ENCODE measurements at regions not wholly inside any gene's neighbourhood (a gene's known extent, or its start where the extent isn't known, plus 50 kb on each side); places are given as distances from the start of the nearest gene placed in this dataset.

- Histone ChIP-seq H3K4me1 (ENCODE audit: insufficient read depth, low read length, poor library complexity, severe bottlenecking) (no peaks in the 10 kb centered on the region), H3K9me3 (ENCODE audit: low read depth, low read length, poor library complexity, severe bottlenecking) (no peaks in the 10 kb centered on the region), H3K27ac (ENCODE audit: low read depth, low read length, poor library complexity, severe bottlenecking) (no peak overlapping the region), H3K4me3 (ENCODE audit: low read depth, low read length, poor library complexity, severe bottlenecking) (no peak overlapping the region), H3K27me3 (replicated peaks; ENCODE audit: insufficient read depth, low read depth, low read length, poor library complexity) (peaks cover 6% of the 10 kb centered on the region), H3K36me3 (ENCODE audit: insufficient read depth, low read length, poor library complexity, severe bottlenecking) (no peaks in the 10 kb centered on the region)
- ChIA-PET POLR2A (ENCODE audit: low non-redundant PET) (no interaction called here), CTCF (no interaction called here)
- no peak for TF ChIP-seq EZH2 (IDR thresholded peaks at IDR 0.05; ENCODE audit: borderline replicate concordance, low read depth, low read length, poor library complexity, severe bottlenecking)
- TF ChIP-seq, protein P1, sequence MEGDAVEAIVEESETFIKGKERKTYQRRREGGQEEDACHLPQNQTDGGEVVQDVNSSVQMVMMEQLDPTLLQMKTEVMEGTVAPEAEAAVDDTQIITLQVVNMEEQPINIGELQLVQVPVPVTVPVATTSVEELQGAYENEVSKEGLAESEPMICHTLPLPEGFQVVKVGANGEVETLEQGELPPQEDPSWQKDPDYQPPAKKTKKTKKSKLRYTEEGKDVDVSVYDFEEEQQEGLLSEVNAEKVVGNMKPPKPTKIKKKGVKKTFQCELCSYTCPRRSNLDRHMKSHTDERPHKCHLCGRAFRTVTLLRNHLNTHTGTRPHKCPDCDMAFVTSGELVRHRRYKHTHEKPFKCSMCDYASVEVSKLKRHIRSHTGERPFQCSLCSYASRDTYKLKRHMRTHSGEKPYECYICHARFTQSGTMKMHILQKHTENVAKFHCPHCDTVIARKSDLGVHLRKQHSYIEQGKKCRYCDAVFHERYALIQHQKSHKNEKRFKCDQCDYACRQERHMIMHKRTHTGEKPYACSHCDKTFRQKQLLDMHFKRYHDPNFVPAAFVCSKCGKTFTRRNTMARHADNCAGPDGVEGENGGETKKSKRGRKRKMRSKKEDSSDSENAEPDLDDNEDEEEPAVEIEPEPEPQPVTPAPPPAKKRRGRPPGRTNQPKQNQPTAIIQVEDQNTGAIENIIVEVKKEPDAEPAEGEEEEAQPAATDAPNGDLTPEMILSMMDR (conservative IDR thresholded peaks at IDR 0.05; ENCODE audit: low read depth, low read length) = no peak
- DNase-seq (ENCODE audit: low spot score) = no peak
- intact Hi-C loops (cut with micrococcal nuclease; ENCODE audit: unreplicated experiment) = no loop called here
- BruUV-seq (replicated peaks) = no TSS peak
Observed at GRCh38 chr15:29535952-29536351, 266.3 kb upstream of the NSMCE3 start.

GRCh38 chr15:29534378-29534777 is 264.8 kb upstream of the NSMCE3 start:
- no peaks in the 10 kb centered on the region for H3K4me1 ChIP-seq (ENCODE audit: insufficient read depth, low read length, poor library complexity, severe bottlenecking)
- H3K27me3 ChIP-seq (replicated peaks; ENCODE audit: insufficient read depth, low read depth, low read length, poor library complexity) = no peaks in the 10 kb centered on the region
- H3K9me3 ChIP-seq (ENCODE audit: low read depth, low read length, poor library complexity, severe bottlenecking) = no peaks in the 10 kb centered on the region
- no peak overlapping the region for H3K27ac ChIP-seq (ENCODE audit: low read depth, low read length, poor library complexity, severe bottlenecking)
- no peaks in the 10 kb centered on the region for H3K36me3 ChIP-seq (ENCODE audit: insufficient read depth, low read length, poor library complexity, severe bottlenecking)
- TF ChIP-seq, protein P1 (conservative IDR thresholded peaks at IDR 0.05; ENCODE audit: low read depth, low read length) = no peak
- no peak for TF ChIP-seq EZH2 (IDR thresholded peaks at IDR 0.05; ENCODE audit: borderline replicate concordance, low read depth, low read length, poor library complexity, severe bottlenecking)
- H3K4me3 ChIP-seq (ENCODE audit: low read depth, low read length, poor library complexity, severe bottlenecking) = no peak overlapping the region
- CTCF ChIA-PET = no interaction called here
- no TSS peak for BruUV-seq (replicated peaks)
- intact Hi-C loops (cut with micrococcal nuclease; ENCODE audit: unreplicated experiment) = no loop called here
- POLR2A ChIA-PET (ENCODE audit: low non-redundant PET) = no interaction called here
- no peak for DNase-seq (ENCODE audit: low spot score)

GRCh38 chr15:29533647-29534046 is 264.0 kb upstream of the NSMCE3 start:
- no peak for DNase-seq (ENCODE audit: low spot score)
- no peaks in the 10 kb centered on the region for H3K27me3 ChIP-seq (replicated peaks; ENCODE audit: insufficient read depth, low read depth, low read length, poor library complexity)
- H3K36me3 ChIP-seq (ENCODE audit: insufficient read depth, low read length, poor library complexity, severe bottlenecking) = no peaks in the 10 kb centered on the region
- TF ChIP-seq EZH2 (IDR thresholded peaks at IDR 0.05; ENCODE audit: borderline replicate concordance, low read depth, low read length, poor library complexity, severe bottlenecking) = no peak
- TF ChIP-seq, protein P1 (conservative IDR thresholded peaks at IDR 0.05; ENCODE audit: low read depth, low read length) = no peak
- no TSS peak for BruUV-seq (replicated peaks)
- H3K4me3 ChIP-seq (ENCODE audit: low read depth, low read length, poor library complexity, severe bottlenecking) = no peak overlapping the region
- ChIA-PET POLR2A (ENCODE audit: low non-redundant PET) (no interaction called here), CTCF (no interaction called here)
- H3K9me3 ChIP-seq (ENCODE audit: low read depth, low read length, poor library complexity, severe bottlenecking) = no peaks in the 10 kb centered on the region
- H3K4me1 ChIP-seq (ENCODE audit: insufficient read depth, low read length, poor library complexity, severe bottlenecking) = no peaks in the 10 kb centered on the region
- intact Hi-C loops (cut with micrococcal nuclease; ENCODE audit: unreplicated experiment) = no loop called here
- no peak overlapping the region for H3K27ac ChIP-seq (ENCODE audit: low read depth, low read length, poor library complexity, severe bottlenecking)

All from A673 (cell line).